ENCODE measurements at regions not wholly inside any gene's neighbourhood (a gene's known extent, or its start where the extent isn't known, plus 50 kb on each side); places are given as distances from the start of the nearest gene placed in this dataset.

- TF ChIP-seq CTCF (IDR thresholded peaks at IDR 0.05; ENCODE audit: extremely low read depth in 1 of 2, insufficient read depth in 1 of 2, low read depth in 1 of 2, low read length in 2 of 2), result no peak
- no peak for TF ChIP-seq POLR2A (IDR thresholded peaks at IDR 0.05; ENCODE audit: low read depth, low read length)
Observed at GRCh38 chr20:39092733-39093410, 130.7 kb downstream of the DHX35 start.
